WTC11 (cell line): ENCODE measurements at regions not wholly inside any gene's neighbourhood (a gene's known extent, or its start where the extent isn't known, plus 50 kb on each side); places are given as distances from the start of the nearest gene placed in this dataset.

ENCODE experiments used
- ATAC-seq: fragments of 200-7000 bp; cut with Tn5 transposase; 2 replicates; pipeline ENCODE4 v1.10.0; 2021; ENCODE audit warnings: mild to moderate bottlenecking, moderate library complexity
- CTCF ChIA-PET: fragments of 300-600 bp; sonication (Branson Sonifier 250); formaldehyde crosslinking; loops from one replicate; lab custom pipeline; 2021; ENCODE audit warnings: antibody characterized with exemption; lab: Charles Lee
- POLR2A ChIA-PET: fragments of 350-600 bp; sonication (Branson Sonifier 250); formaldehyde crosslinking; loops from one replicate; lab custom pipeline; 2021; ENCODE audit warnings: antibody characterized with exemption; lab: Charles Lee
- DNase-seq: peaks from one replicate; pipeline ENCODE4 v3.0.0; 2021; ENCODE audit warnings: low spot score
- H3K27ac Mint-ChIP-seq: 2 replicates; pipeline ENCODE4 v1.8.0; 2021; ENCODE audit warnings: mixed read lengths
- H3K27me3 Mint-ChIP-seq: 2 replicates; pipeline ENCODE4 v1.8.0; 2021; ENCODE audit warnings: low read depth, mild to moderate bottlenecking, moderate library complexity, mixed read lengths
- H3K36me3 Mint-ChIP-seq: 2 replicates; pipeline ENCODE4 v1.8.0; 2021; ENCODE audit warnings: mixed read lengths
- H3K4me1 Mint-ChIP-seq: 2 replicates; pipeline ENCODE4 v1.8.0; 2022; ENCODE audit warnings: mixed read lengths
- H3K4me3 Mint-ChIP-seq: 2 replicates; pipeline ENCODE4 v1.8.0; 2021; ENCODE audit warnings: mild to moderate bottlenecking, moderate library complexity, mixed read lengths
- H3K9me3 Mint-ChIP-seq: 2 replicates; pipeline ENCODE4 v1.8.0; 2021; ENCODE audit warnings: mixed read lengths
- ETV6 ChIP-seq: sonication (generic); formaldehyde crosslinking; IDR thresholded peaks from 2 replicates; pipeline ENCODE4 v1.8.1; 2022; ENCODE audit warnings: mild to moderate bottlenecking, missing genetic modification reagents
- GABPB1 ChIP-seq: sonication (generic); formaldehyde crosslinking; IDR thresholded peaks from 2 replicates; pipeline ENCODE4 v1.8.1; 2023; ENCODE audit warnings: mild to moderate bottlenecking, missing genetic modification reagents
- GRHL2 ChIP-seq: fragments of 250-450 bp; sonication (Bioruptor Pico); IDR thresholded peaks from 2 replicates; pipeline ENCODE4 v1.8.0; 2022; ENCODE audit warnings: mild to moderate bottlenecking, moderate library complexity; ENCODE audit not compliant: insufficient replicate concordance, severe bottlenecking
- SP1 ChIP-seq: sonication (generic); formaldehyde crosslinking; conservative IDR thresholded peaks from 2 replicates; pipeline ENCODE4 v1.8.1; 2022; ENCODE audit warnings: missing genetic modification reagents
- TEAD1 ChIP-seq: sonication (generic); formaldehyde crosslinking; IDR thresholded peaks from 2 replicates; pipeline ENCODE4 v1.8.0; 2022; ENCODE audit warnings: mild to moderate bottlenecking, missing genetic modification reagents
- ZBTB21 ChIP-seq: sonication (generic); formaldehyde crosslinking; IDR thresholded peaks from 2 replicates; pipeline ENCODE4 v1.8.1; 2023; ENCODE audit warnings: mild to moderate bottlenecking, missing genetic modification reagents, borderline replicate concordance
- TF ChIP-seq, protein P1 (sequence below): fragments of 250-450 bp; sonication (Bioruptor Pico); conservative IDR thresholded peaks from 2 replicates; pipeline ENCODE4 v1.9.0; 2021; ENCODE audit warnings: mild to moderate bottlenecking
- TF ChIP-seq, protein P2 (sequence below): fragments of 250-450 bp; sonication (Bioruptor Pico); IDR thresholded peaks from 2 replicates; pipeline ENCODE4 v1.9.0; 2021; ENCODE audit warnings: mild to moderate bottlenecking
- TF ChIP-seq, protein P3 (sequence below): sonication (generic); formaldehyde crosslinking; IDR thresholded peaks from 2 replicates; pipeline ENCODE4 v1.8.1; 2023; ENCODE audit warnings: mild to moderate bottlenecking, moderate library complexity, missing genetic modification reagents
- TF ChIP-seq, protein P4 (sequence below): fragments of 250-450 bp; sonication (Bioruptor Pico); IDR thresholded peaks from 2 replicates; pipeline ENCODE4 v1.9.0; 2021; ENCODE audit warnings: mild to moderate bottlenecking
- TF ChIP-seq, protein P5 (sequence below): sonication (generic); formaldehyde crosslinking; IDR thresholded peaks from 2 replicates; pipeline ENCODE4 v1.8.0; 2022; ENCODE audit warnings: mild to moderate bottlenecking, missing genetic modification reagents
- TF ChIP-seq, protein P6 (sequence below): sonication (generic); formaldehyde crosslinking; IDR thresholded peaks from 2 replicates; pipeline ENCODE4 v1.8.0; 2022; ENCODE audit warnings: mild to moderate bottlenecking, missing genetic modification reagents
- TF ChIP-seq, protein P7 (sequence below): fragments of 250-450 bp; sonication (Bioruptor Pico); IDR thresholded peaks from 2 replicates; pipeline ENCODE4 v1.9.0; 2021; ENCODE audit warnings: mild to moderate bottlenecking, borderline replicate concordance
- TF ChIP-seq, protein P8 (sequence below): sonication (generic); formaldehyde crosslinking; conservative IDR thresholded peaks from 2 replicates; pipeline ENCODE4 v1.8.1; 2022; ENCODE audit warnings: mild to moderate bottlenecking, missing genetic modification reagents
- TF ChIP-seq, protein P9 (sequence below): sonication (generic); formaldehyde crosslinking; IDR thresholded peaks from 2 replicates; pipeline ENCODE4 v1.8.0; 2022; ENCODE audit warnings: missing genetic modification reagents
- TF ChIP-seq, protein P10 (sequence below): fragments of 250-450 bp; sonication (Bioruptor Pico); IDR thresholded peaks from 2 replicates; pipeline ENCODE4 v1.8.0; 2021; ENCODE audit warnings: mild to moderate bottlenecking

DNA sequence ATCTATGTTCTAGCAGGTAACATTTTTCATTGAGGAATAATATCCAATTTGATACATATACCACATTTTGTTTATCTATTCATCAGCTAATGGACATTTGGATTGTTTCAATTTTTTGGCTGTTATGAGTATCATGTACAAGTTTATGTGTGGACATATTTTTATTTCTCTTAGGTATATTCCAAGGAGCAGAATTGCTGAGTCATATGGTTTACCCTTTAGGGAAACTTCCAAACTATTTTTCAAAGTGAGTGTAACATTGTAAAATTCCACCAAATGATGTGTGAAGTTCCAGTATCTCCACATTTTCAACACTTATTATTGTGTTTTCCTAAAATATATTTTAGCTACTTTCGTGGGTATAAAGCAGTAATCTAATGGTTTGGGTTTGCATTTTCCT lies 1789.9 kb downstream of the MRPL39 start (continued):
- TF ChIP-seq TEAD1 = no peak
- TF ChIP-seq ZBTB21 (CRISPR knock-in tag) = no peak

DNA sequence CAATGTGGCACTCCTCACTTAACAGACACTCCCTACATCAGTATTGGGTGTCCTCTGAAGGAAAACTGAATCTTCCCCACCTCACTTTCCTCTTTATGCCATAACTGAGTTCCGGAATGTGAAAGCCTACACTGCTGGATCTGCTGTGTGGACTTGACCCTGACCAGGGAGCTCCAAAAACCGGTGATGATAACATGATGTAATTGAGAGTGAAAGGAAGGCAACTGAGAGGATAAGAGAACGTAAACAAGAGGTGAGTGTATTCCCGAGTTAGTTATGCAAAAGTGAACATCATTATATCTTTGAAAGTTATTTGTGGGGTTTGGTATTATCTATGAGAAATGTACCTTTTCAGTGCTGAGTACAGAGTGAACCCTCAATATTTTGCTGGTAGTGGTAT lies 1794.8 kb downstream of the MRPL39 start:
- no peak for ATAC-seq
- DNase-seq = no peak
- H3K4me3 Mint-ChIP-seq = no peak overlapping the region
- CTCF ChIA-PET = no interaction called here
- peaks cover 20% of the 10 kb centered on the region for H3K36me3 Mint-ChIP-seq
- no peak overlapping the region for H3K27ac Mint-ChIP-seq
- no peaks in the 10 kb centered on the region for H3K4me1 Mint-ChIP-seq
- H3K9me3 Mint-ChIP-seq = peaks cover 42% of the 10 kb centered on the region
- POLR2A ChIA-PET = no interaction called here
- H3K27me3 Mint-ChIP-seq = no peaks in the 10 kb centered on the region; the same call in 1 of the 2 replicates
- TF ChIP-seq, protein P1, sequence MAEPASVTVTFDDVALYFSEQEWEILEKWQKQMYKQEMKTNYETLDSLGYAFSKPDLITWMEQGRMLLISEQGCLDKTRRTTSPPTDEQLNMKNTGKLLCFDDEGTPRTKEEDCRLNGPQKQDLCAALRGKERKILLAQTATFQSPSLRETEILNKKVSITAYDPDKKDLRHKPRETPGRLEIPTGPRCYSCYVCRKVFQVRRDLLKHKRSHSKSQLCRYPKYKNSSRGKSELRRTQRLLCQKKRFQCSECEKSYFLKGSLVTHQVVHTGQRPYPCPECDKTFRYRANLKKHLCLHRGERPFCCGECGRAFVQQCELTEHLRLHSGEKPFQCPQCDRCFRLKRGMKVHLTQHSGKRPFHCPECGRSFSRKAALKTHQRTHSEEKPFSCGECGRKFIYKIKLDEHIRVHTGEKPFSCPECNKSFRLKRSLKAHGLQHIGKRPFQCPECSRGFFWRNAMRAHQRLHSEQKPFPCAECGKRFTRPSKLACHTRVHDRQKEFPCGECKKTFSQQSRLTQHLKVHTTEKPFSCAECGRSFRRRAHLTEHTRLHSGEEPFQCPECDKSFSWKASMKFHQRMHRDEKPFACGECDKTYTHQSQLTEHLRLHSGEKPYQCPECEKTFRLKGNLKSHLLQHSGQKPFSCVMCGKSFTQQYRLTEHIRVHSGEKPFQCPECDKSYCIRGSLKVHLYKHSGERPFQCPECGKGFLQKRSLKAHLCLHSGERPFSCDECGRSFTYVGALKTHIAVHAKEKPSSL (CRISPR knock-in tag) = no peak
- TF ChIP-seq, protein P2, sequence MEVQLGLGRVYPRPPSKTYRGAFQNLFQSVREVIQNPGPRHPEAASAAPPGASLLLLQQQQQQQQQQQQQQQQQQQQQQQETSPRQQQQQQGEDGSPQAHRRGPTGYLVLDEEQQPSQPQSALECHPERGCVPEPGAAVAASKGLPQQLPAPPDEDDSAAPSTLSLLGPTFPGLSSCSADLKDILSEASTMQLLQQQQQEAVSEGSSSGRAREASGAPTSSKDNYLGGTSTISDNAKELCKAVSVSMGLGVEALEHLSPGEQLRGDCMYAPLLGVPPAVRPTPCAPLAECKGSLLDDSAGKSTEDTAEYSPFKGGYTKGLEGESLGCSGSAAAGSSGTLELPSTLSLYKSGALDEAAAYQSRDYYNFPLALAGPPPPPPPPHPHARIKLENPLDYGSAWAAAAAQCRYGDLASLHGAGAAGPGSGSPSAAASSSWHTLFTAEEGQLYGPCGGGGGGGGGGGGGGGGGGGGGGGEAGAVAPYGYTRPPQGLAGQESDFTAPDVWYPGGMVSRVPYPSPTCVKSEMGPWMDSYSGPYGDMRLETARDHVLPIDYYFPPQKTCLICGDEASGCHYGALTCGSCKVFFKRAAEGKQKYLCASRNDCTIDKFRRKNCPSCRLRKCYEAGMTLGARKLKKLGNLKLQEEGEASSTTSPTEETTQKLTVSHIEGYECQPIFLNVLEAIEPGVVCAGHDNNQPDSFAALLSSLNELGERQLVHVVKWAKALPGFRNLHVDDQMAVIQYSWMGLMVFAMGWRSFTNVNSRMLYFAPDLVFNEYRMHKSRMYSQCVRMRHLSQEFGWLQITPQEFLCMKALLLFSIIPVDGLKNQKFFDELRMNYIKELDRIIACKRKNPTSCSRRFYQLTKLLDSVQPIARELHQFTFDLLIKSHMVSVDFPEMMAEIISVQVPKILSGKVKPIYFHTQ = no peak
- TF ChIP-seq, protein P3, sequence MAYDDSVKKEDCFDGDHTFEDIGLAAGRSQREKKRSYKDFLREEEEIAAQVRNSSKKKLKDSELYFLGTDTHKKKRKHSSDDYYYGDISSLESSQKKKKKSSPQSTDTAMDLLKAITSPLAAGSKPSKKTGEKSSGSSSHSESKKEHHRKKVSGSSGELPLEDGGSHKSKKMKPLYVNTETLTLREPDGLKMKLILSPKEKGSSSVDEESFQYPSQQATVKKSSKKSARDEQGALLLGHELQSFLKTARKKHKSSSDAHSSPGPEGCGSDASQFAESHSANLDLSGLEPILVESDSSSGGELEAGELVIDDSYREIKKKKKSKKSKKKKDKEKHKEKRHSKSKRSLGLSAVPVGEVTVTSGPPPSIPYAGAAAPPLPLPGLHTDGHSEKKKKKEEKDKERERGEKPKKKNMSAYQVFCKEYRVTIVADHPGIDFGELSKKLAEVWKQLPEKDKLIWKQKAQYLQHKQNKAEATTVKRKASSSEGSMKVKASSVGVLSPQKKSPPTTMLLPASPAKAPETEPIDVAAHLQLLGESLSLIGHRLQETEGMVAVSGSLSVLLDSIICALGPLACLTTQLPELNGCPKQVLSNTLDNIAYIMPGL (CRISPR knock-in tag) = no peak
- TF ChIP-seq, protein P4, sequence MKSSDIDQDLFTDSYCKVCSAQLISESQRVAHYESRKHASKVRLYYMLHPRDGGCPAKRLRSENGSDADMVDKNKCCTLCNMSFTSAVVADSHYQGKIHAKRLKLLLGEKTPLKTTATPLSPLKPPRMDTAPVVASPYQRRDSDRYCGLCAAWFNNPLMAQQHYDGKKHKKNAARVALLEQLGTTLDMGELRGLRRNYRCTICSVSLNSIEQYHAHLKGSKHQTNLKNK (CRISPR knock-in tag) = no peak
- TF ChIP-seq GABPB1 (CRISPR knock-in tag) (no peak), ETV6 (no peak), SP1 (CRISPR knock-in tag) (no peak), GRHL2 (CRISPR knock-in tag) (no peak)
- TF ChIP-seq, protein P5, sequence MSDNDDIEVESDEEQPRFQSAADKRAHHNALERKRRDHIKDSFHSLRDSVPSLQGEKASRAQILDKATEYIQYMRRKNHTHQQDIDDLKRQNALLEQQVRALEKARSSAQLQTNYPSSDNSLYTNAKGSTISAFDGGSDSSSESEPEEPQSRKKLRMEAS = no peak
- TF ChIP-seq, protein P6, sequence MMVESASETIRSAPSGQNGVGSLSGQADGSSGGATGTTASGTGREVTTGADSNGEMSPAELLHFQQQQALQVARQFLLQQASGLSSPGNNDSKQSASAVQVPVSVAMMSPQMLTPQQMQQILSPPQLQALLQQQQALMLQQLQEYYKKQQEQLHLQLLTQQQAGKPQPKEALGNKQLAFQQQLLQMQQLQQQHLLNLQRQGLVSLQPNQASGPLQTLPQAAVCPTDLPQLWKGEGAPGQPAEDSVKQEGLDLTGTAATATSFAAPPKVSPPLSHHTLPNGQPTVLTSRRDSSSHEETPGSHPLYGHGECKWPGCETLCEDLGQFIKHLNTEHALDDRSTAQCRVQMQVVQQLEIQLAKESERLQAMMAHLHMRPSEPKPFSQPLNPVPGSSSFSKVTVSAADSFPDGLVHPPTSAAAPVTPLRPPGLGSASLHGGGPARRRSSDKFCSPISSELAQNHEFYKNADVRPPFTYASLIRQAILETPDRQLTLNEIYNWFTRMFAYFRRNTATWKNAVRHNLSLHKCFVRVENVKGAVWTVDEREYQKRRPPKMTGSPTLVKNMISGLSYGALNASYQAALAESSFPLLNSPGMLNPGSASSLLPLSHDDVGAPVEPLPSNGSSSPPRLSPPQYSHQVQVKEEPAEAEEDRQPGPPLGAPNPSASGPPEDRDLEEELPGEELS (CRISPR knock-in tag) = no peak
- TF ChIP-seq, protein P7, sequence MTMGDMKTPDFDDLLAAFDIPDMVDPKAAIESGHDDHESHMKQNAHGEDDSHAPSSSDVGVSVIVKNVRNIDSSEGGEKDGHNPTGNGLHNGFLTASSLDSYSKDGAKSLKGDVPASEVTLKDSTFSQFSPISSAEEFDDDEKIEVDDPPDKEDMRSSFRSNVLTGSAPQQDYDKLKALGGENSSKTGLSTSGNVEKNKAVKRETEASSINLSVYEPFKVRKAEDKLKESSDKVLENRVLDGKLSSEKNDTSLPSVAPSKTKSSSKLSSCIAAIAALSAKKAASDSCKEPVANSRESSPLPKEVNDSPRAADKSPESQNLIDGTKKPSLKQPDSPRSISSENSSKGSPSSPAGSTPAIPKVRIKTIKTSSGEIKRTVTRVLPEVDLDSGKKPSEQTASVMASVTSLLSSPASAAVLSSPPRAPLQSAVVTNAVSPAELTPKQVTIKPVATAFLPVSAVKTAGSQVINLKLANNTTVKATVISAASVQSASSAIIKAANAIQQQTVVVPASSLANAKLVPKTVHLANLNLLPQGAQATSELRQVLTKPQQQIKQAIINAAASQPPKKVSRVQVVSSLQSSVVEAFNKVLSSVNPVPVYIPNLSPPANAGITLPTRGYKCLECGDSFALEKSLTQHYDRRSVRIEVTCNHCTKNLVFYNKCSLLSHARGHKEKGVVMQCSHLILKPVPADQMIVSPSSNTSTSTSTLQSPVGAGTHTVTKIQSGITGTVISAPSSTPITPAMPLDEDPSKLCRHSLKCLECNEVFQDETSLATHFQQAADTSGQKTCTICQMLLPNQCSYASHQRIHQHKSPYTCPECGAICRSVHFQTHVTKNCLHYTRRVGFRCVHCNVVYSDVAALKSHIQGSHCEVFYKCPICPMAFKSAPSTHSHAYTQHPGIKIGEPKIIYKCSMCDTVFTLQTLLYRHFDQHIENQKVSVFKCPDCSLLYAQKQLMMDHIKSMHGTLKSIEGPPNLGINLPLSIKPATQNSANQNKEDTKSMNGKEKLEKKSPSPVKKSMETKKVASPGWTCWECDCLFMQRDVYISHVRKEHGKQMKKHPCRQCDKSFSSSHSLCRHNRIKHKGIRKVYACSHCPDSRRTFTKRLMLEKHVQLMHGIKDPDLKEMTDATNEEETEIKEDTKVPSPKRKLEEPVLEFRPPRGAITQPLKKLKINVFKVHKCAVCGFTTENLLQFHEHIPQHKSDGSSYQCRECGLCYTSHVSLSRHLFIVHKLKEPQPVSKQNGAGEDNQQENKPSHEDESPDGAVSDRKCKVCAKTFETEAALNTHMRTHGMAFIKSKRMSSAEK (CRISPR knock-in tag) = no peak
- TF ChIP-seq, protein P8, sequence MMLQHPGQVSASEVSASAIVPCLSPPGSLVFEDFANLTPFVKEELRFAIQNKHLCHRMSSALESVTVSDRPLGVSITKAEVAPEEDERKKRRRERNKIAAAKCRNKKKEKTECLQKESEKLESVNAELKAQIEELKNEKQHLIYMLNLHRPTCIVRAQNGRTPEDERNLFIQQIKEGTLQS (CRISPR knock-in tag) = no peak
- TF ChIP-seq, protein P9, sequence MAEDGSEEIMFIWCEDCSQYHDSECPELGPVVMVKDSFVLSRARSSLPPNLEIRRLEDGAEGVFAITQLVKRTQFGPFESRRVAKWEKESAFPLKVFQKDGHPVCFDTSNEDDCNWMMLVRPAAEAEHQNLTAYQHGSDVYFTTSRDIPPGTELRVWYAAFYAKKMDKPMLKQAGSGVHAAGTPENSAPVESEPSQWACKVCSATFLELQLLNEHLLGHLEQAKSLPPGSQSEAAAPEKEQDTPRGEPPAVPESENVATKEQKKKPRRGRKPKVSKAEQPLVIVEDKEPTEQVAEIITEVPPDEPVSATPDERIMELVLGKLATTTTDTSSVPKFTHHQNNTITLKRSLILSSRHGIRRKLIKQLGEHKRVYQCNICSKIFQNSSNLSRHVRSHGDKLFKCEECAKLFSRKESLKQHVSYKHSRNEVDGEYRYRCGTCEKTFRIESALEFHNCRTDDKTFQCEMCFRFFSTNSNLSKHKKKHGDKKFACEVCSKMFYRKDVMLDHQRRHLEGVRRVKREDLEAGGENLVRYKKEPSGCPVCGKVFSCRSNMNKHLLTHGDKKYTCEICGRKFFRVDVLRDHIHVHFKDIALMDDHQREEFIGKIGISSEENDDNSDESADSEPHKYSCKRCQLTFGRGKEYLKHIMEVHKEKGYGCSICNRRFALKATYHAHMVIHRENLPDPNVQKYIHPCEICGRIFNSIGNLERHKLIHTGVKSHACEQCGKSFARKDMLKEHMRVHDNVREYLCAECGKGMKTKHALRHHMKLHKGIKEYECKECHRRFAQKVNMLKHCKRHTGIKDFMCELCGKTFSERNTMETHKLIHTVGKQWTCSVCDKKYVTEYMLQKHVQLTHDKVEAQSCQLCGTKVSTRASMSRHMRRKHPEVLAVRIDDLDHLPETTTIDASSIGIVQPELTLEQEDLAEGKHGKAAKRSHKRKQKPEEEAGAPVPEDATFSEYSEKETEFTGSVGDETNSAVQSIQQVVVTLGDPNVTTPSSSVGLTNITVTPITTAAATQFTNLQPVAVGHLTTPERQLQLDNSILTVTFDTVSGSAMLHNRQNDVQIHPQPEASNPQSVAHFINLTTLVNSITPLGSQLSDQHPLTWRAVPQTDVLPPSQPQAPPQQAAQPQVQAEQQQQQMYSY (CRISPR knock-in tag) = no peak
- TF ChIP-seq, protein P10, sequence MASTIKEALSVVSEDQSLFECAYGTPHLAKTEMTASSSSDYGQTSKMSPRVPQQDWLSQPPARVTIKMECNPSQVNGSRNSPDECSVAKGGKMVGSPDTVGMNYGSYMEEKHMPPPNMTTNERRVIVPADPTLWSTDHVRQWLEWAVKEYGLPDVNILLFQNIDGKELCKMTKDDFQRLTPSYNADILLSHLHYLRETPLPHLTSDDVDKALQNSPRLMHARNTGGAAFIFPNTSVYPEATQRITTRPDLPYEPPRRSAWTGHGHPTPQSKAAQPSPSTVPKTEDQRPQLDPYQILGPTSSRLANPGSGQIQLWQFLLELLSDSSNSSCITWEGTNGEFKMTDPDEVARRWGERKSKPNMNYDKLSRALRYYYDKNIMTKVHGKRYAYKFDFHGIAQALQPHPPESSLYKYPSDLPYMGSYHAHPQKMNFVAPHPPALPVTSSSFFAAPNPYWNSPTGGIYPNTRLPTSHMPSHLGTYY (CRISPR knock-in tag) = no peak
